PC-9 (cell line): ENCODE measurements at regions not wholly inside any gene's neighbourhood (a gene's known extent, or its start where the extent isn't known, plus 50 kb on each side); places are given as distances from the start of the nearest gene placed in this dataset.

Experiments used
- CTCF ChIP-seq: fragments of 200-600 bp; sonication (generic); conservative IDR thresholded peaks from 2 replicates; pipeline ENCODE4 v1.6.1; 2017; ENCODE audit warnings: mixed run types, antibody characterized with exemption, mild to moderate bottlenecking, moderate library complexity
- EZH2 ChIP-seq: fragments of 200-600 bp; sonication (generic); IDR thresholded peaks from 2 replicates; pipeline ENCODE4 v1.8.0; 2017; ENCODE audit warnings: antibody characterized with exemption, low read depth

GRCh38 chr5:18744441-18744840, 1110.2 kb downstream of the TAF11L14 start:
- no peak for TF ChIP-seq CTCF
- no peak for TF ChIP-seq EZH2
